ENCODE measurements at regions not wholly inside any gene's neighbourhood (a gene's known extent, or its start where the extent isn't known, plus 50 kb on each side); places are given as distances from the start of the nearest gene placed in this dataset.

- no peak for TF ChIP-seq CTCF (IDR thresholded peaks at IDR 0.05)
- TF ChIP-seq POLR2A (IDR thresholded peaks at IDR 0.05): no peak
Measured at GRCh38 chr6:88558981-88559380, 392.8 kb upstream of the CNR1 start.
